Vagina (tissue), 2 donors: ENCODE measurements at regions not wholly inside any gene's neighbourhood (a gene's known extent, or its start where the extent isn't known, plus 50 kb on each side); places are given as distances from the start of the nearest gene placed in this dataset.

Experiments used
- DNase-seq, 2 donors: peaks; one replicate each; pipeline ENCODE4 v3.0.0-alpha.2; 2017; ENCODE audit errors: extremely low spot score in 2 of 2
- H3K27ac ChIP-seq: fragments of 200-600 bp; sonication (generic); one replicate; pipeline ENCODE4 v1.5.1; 2019
- H3K27me3 ChIP-seq: fragments of 200-600 bp; sonication (generic); one replicate; pipeline ENCODE4 v1.5.1; 2019
- H3K36me3 ChIP-seq, 2 donors: fragments of 200-600 bp; sonication (generic); one replicate each; pipeline ENCODE4 v1.5.1; 2017 to 2019
- H3K4me1 ChIP-seq: fragments of 200-600 bp; sonication (generic); one replicate; pipeline ENCODE4 v1.5.1; 2019
- H3K4me3 ChIP-seq, 2 donors: fragments of 200-600 bp; sonication (generic); 1 replicate in 1 of 2; 2 replicates in 1 of 2; pipeline ENCODE4 v1.5.1; 2016 to 2019
- H3K9me3 ChIP-seq: fragments of 200-600 bp; sonication (generic); one replicate; pipeline ENCODE4 v1.5.1; 2019
- POLR2A ChIP-seq, 2 donors: fragments of 450-650 bp; IDR thresholded peaks; one replicate each; pipeline ENCODE4 v1.6.1; 2017; ENCODE audit warnings: antibody characterized with exemption in 2 of 2, mild to moderate bottlenecking in 2 of 2, moderate library complexity in 2 of 2
- POLR2AphosphoS5 ChIP-seq, 2 donors: sonication (generic); formaldehyde crosslinking; IDR thresholded peaks; one replicate each; pipeline ENCODE4 v1.9.0; 2017; ENCODE audit warnings: antibody characterized with exemption in 2 of 2, mild to moderate bottlenecking in 2 of 2, low read depth in 1 of 2; ENCODE audit not compliant: insufficient read depth in 1 of 2
- intact Hi-C: fragments of 100-400 bp; cut with DNase I; formaldehyde crosslinking; loops from one replicate; pipeline ENCODE4 v1.15.1; 2023
- TF ChIP-seq, protein P1 (sequence below), 3 experiments: fragments of 450-650 bp in 2 of 3; fragments of 200-600 bp in 1 of 3; sonication (generic) in 1 of 3; IDR thresholded peaks; one replicate each; pipeline ENCODE4 v1.5.1; 2017 to 2019; ENCODE audit warnings: antibody characterized with exemption in 3 of 3, mild to moderate bottlenecking in 2 of 3, moderate library complexity in 2 of 3

DNA sequence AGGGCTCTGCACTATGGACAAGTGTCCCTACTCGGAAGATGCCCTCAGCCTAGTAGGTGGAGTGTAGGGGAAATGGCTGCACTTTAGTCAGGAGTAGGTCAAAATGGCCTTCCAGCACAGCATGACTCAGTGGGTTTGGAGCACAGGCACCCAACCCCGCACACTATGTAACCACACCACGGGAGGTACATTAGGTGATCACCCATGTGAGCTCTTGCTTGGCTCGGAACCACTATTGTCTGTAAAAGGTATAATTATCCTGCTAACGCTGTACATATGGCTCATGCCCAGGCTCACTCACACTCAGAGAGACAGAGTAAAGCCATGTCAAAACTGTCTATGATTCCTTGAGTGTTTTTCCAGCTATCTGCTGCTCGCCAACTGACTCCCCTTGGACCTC lies 156.9 kb upstream of the DACH1 start:
- Histone ChIP-seq H3K4me3 (no peak overlapping the region), H3K36me3 (no peaks in the 10 kb centered on the region), H3K27ac (no peak overlapping the region), H3K27me3 (no peaks in the 10 kb centered on the region), H3K9me3 (no peaks in the 10 kb centered on the region), H3K4me1 (no peaks in the 10 kb centered on the region)
- DNase-seq = no peak
- no peak for TF ChIP-seq POLR2AphosphoS5 (IDR thresholded peaks at IDR 0.05; ENCODE audit: insufficient read depth in 1 of 2, low read depth in 1 of 2)
- TF ChIP-seq POLR2A (IDR thresholded peaks at IDR 0.05) = no peak
- TF ChIP-seq, protein P1, sequence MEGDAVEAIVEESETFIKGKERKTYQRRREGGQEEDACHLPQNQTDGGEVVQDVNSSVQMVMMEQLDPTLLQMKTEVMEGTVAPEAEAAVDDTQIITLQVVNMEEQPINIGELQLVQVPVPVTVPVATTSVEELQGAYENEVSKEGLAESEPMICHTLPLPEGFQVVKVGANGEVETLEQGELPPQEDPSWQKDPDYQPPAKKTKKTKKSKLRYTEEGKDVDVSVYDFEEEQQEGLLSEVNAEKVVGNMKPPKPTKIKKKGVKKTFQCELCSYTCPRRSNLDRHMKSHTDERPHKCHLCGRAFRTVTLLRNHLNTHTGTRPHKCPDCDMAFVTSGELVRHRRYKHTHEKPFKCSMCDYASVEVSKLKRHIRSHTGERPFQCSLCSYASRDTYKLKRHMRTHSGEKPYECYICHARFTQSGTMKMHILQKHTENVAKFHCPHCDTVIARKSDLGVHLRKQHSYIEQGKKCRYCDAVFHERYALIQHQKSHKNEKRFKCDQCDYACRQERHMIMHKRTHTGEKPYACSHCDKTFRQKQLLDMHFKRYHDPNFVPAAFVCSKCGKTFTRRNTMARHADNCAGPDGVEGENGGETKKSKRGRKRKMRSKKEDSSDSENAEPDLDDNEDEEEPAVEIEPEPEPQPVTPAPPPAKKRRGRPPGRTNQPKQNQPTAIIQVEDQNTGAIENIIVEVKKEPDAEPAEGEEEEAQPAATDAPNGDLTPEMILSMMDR (IDR thresholded peaks at IDR 0.05) = no peak
- intact Hi-C loops = no loop called here

DNA sequence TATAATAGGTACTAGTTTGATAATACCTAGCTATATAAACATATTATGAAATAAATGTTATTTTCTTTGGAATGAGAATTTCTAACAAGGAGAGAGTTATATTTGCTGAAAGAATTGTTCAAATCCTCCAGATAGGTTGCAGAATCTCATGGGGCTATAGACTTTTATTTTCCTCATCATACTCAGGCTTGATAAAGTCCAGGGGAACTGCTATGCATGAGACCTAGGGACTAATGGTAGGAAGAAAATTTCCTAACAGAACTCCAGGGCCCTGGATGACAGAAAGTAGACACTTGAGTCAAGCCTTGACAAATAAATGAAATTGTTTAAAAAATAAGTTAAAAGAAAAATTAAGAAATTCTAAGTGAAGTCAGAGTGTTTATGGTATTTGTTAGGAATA lies 138.5 kb upstream of the DACH1 start:
- Histone ChIP-seq H3K4me1 (no peaks in the 10 kb centered on the region), H3K27ac (no peak overlapping the region), H3K9me3 (no peaks in the 10 kb centered on the region), H3K4me3 (no peak overlapping the region), H3K36me3 (no peaks in the 10 kb centered on the region), H3K27me3 (no peaks in the 10 kb centered on the region)
- no peak for DNase-seq
- intact Hi-C loops = no loop called here
- TF ChIP-seq POLR2AphosphoS5 (IDR thresholded peaks at IDR 0.05; ENCODE audit: insufficient read depth in 1 of 2, low read depth in 1 of 2) (no peak), POLR2A (IDR thresholded peaks at IDR 0.05) (no peak)
- TF ChIP-seq, protein P1 (IDR thresholded peaks at IDR 0.05) = no peak

DNA sequence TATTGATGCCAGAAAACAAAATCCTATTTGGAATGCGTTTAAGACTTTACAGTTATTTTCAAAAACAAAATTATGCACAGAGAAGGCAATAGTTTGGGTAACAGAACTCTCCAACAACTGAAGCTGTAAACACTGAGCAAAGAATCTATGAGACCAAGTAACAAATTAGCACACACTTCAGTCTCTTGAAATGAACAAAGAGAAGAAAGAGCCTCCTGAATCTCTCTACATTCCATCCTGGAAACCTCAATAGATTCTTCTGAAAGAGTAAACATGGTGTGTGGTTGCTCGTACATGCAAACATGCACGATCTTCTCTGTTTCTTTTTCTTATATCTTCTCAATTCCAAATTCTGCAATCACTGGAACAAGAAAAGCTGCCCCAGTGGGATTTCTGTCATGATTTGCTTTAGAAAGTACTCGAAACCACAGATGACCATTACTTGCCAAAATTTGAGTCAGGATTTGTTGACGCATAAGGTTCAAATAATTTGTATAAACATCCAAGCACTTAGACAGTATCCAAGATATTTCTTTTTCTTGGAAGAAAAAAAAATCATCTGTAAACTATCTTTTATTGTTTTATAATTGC lies 137.9 kb upstream of the DACH1 start:
- Histone ChIP-seq H3K27me3 (no peaks in the 10 kb centered on the region), H3K9me3 (no peaks in the 10 kb centered on the region), H3K4me1 (no peaks in the 10 kb centered on the region), H3K27ac (no peak overlapping the region), H3K36me3 (no peaks in the 10 kb centered on the region), H3K4me3 (no peak overlapping the region)
- TF ChIP-seq, protein P1 (IDR thresholded peaks at IDR 0.05) = no peak
- TF ChIP-seq POLR2AphosphoS5 (IDR thresholded peaks at IDR 0.05; ENCODE audit: insufficient read depth in 1 of 2, low read depth in 1 of 2) (no peak), POLR2A (IDR thresholded peaks at IDR 0.05) (no peak)
- intact Hi-C loops = no loop called here
- DNase-seq = no peak

DNA sequence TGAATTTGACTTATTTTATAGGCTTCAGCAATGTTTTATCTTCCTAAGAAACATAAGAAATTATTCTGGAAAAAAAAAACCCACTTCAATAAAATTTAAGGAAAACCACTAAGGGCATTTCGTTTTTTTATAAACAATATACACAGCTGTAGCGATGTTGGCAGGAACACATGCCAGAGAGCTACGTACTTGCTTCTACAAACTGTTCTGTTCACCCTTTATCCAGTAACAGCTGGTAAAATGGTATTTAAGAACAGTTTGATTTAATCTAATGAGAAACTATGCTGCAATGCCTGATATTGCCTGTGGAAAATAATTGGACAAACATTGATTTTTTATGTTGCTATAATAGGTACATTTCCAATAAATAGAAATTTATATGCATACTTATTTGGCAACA lies 137.2 kb upstream of the DACH1 start:
- no peaks in the 10 kb centered on the region for H3K4me1 ChIP-seq
- DNase-seq = no peak
- no peak overlapping the region for H3K4me3 ChIP-seq
- intact Hi-C loops = no loop called here
- H3K9me3 ChIP-seq = no peaks in the 10 kb centered on the region
- H3K36me3 ChIP-seq = no peaks in the 10 kb centered on the region
- no peak for TF ChIP-seq POLR2AphosphoS5 (IDR thresholded peaks at IDR 0.05; ENCODE audit: insufficient read depth in 1 of 2, low read depth in 1 of 2)
- TF ChIP-seq, protein P1 (IDR thresholded peaks at IDR 0.05) = no peak
- no peak for TF ChIP-seq POLR2A (IDR thresholded peaks at IDR 0.05)
- H3K27ac ChIP-seq = no peak overlapping the region
- no peaks in the 10 kb centered on the region for H3K27me3 ChIP-seq

DNA sequence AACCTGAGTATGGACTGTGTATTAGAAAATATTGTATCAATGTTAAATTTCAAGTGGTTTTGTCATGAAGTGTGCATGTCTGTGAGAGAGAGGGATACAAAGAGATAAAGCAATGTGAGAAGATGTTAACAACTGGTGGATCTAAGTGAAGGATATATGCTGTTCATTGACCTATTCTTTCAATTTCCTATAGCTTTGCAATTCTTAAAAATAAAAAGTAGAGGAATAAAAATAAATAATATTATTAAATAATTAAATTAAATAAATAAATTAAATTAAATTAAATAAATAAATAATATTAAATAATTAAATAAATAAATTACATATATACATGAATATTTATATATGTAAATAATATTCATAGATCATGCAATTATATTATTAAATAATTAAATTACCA lies 131.2 kb upstream of the DACH1 start:
- DNase-seq = no peak
- intact Hi-C loops = no loop called here
- Histone ChIP-seq H3K27ac (no peak overlapping the region), H3K9me3 (no peaks in the 10 kb centered on the region), H3K4me3 (no peak overlapping the region), H3K4me1 (no peaks in the 10 kb centered on the region), H3K27me3 (no peaks in the 10 kb centered on the region), H3K36me3 (no peaks in the 10 kb centered on the region)
- no peak for TF ChIP-seq POLR2A (IDR thresholded peaks at IDR 0.05)
- no peak for TF ChIP-seq POLR2AphosphoS5 (IDR thresholded peaks at IDR 0.05; ENCODE audit: insufficient read depth in 1 of 2, low read depth in 1 of 2)
- TF ChIP-seq, protein P1 (IDR thresholded peaks at IDR 0.05) = no peak
